DMS 273 (cell line): ENCODE measurements at regions not wholly inside any gene's neighbourhood (a gene's known extent, or its start where the extent isn't known, plus 50 kb on each side); places are given as distances from the start of the nearest gene placed in this dataset.
"Not testable (repeated sequence)": the region's sequence is repeated elsewhere in the genome, so short reads cannot be mapped to it uniquely, and the experiment has no call there.

Experiments
- DNase-seq: peaks from one replicate; lab custom pipeline; 2025; ENCODE audit not compliant: unreplicated experiment; lab: John Stamatoyannopoulos, UW

DNA sequence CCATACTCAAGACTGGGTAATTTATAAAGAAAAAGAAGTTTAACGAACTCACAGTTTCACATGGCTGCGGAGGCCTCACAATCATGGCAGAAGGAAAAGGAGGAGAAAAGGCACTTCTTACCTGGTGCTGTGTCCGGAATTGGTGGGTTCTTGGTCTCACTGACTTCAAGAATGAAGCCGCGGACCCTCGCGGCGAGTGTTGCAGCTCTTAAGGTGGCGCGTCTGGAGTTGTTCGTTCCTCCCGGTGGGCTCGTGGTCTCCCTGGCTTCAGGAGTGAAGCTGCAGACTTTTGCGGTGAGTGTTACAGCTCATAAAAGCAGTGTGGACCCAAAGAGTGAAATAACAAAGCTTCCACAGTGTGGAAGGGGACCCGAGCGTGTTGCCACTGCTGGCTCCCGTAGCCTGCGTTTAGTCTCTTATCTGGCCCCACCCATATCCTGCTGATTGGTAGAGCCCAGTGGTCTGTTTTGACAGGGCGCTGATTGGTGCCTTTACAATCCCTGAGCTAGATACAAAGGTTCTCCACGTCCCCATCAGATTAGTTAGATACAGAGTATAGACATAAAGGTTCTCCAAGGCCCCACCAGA lies 846.0 kb downstream of the CDH18 start:
- DNase-seq: not testable (repeated sequence)

DNA sequence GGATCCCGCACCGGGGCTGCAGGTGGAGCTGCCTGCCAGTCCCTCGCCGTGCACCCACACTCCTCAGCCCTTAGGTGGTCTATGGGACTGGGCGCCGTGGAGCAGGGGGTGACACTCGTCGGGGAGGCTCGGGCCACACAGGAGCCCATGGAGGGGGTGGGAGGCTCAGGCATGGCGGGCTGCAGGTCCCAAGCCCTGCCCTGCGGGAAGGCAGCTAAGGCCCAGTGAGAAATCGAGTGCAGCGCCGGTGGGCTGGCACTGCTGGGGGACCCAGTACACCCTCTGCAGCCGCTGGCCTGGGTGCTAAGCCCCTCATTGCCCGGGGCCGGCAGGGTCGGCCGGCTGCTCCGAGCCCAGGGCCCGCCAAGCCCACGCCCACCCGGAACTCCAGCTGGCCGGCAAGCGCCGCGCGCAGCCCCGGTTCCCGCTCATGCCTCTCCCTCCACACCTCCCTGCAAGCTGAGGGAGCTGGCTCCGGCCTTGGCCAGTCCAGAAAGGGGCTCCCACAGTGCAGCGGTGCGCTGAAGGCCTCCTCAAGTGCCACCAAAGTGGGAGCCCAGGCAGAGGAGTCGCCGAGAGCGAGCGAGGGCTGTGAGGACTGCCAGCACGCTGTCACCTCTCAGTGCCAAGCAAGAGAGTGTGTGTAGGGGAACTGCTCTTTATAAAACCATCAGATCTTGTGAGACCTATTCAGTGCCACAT lies 845.1 kb downstream of the CDH18 start:
- not testable (repeated sequence) for DNase-seq

DNA sequence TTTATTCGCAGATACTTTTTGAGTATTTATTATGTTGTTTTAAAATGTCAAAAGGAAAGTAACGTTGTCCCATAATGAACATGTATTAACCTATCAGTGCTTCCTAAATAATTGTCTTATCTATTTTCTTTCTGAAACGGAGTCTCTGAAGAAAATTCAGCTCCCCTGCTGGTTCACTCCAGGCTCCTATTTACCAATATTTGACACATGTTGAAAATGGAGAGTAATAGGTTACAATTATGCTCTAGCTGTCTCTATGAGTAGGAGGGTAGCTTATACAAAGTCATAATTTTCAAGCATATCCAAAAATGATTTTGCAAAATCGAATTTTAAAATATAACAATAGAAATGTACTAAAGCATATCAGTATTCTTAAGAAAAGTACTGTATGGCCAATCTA lies 844.1 kb downstream of the CDH18 start:
- no peak for DNase-seq

DNA sequence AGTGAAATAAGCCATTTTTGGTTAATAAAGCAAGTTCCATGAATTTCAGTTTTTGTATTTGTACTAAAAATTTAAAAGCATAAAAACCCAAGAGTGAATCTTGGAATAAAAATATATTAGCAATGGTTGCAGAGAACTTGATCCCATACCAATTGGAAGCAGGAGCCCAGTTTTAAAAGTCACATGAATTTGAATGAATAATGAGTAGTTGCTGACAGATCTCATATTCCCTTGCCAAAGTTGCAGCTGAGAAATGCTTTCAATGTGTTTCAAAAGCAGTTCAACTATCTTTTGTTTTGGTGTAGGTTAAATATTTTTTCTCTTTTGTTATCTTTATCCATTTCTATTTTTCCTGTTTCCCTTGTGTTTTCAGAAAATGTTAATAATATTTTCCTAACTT lies 818.6 kb downstream of the CDH18 start:
- peak; percentile 59 for DNase-seq

DNA sequence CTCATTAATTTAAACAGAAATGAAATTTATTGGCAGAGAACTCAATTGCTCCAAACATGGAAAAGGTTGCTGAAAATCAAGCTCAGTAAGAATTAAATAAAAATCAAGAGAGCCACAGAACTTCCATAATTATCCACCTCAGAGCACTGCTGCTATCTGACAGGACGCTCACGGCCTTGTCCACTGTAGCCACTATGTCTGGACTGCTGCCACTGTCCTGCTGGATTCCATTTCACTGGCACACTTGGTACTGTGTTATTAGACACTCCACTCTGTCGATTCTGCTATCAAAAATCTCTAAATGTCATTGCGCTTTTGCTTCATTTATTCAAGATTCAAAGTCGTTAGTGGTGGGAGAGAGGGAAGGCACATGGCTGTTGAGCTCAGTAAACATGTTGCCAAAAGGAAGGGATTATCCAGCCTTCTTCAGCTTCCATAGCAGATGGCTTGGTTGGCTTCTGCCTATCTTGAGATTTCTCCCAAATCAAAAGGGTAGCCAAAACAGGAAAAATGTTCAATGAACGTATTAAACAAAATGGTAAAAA lies 815.0 kb downstream of the CDH18 start:
- DNase-seq: peak; percentile 56

DNA sequence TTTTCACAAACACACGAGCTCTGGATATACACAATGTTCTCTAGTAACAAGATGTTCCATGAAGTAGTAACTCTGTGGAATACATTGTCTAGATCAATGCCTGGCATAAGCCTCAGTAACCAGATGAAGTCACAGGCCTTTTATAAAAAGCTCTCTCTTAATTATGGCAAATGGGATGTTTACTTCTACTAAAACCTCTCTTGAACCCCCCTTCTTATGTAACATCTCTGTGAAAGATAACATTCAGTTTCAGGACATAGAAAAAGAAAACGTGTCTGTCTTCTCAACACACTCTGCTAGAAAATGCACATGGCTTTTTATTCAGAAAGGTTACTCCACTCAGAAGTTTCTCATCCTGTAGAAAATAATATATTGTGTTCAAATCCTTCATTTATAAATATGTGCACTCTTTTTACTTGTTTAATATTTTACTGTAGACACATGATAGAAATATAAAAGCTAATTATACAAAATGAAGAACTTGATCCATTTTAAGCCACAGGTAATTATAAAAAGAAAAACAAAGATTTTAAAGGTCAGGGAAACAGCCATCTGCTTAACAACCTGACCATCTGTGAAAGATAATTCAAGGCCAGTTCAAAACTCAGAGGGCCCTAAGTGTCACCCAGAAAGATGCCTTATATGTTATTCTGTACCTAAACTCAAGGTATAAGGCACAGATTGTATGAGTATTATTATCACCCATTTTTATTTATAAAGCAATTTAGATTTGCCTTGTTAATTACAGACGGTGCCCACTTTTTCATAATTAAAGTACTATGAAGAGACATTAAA lies 812.0 kb downstream of the CDH18 start:
- peak; percentile 90 for DNase-seq

DNA sequence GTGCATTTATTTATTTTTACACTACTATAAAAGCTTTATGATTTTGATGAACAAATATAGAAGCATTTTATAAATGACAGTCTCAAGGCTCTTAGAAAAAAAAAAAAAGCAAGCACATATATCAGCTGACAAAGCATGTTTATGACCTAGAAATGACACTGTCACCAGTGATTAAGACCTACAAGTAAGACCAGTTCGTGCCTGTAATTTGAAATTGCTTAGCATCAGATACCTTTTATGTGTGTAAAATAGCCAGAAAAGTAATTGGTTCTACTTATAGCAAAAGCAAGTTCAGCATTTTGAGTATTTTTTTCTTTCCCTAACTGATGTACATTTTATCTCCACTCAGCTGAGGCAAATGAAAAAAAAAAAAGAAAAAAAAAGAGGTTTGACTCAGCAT lies 808.4 kb downstream of the CDH18 start:
- peak; percentile 35 for DNase-seq

DNA sequence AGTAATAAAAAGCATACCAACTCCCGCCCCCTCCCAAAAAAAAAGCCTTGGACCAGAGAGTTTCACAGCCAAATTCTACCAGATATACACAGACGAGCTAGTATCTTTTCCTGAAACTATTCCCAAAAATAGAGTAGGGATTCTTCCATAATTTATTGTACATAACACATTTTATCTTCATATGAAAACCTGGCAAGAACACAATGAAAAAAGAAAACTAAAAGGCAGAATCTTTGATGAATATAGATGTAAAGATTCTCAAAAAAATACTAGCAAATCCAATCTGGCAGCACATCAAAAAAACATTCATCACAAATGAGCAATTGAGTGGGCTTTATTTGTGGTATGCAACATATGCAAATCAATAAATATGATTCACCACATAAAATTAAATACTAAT lies 798.8 kb downstream of the CDH18 start:
- DNase-seq: no peak

DNA sequence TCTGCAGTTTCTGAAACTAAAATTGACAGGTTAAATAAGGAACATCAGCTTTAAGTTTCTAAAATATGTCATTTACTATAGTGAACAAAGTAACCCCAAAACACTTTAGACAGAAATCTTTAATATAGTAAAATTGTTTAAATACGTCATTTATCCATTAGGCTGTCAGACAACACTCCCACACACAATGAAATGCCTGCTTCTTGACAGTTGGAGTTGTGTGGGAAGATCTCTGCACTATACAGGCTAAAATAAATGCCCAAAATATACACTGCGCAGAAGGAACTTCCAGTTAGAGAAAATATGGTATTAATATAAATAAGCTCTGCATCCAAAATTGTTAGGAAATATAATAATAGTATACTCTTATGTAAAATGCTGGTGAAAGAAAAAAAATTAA lies 794.4 kb downstream of the CDH18 start:
- no peak for DNase-seq

DNA sequence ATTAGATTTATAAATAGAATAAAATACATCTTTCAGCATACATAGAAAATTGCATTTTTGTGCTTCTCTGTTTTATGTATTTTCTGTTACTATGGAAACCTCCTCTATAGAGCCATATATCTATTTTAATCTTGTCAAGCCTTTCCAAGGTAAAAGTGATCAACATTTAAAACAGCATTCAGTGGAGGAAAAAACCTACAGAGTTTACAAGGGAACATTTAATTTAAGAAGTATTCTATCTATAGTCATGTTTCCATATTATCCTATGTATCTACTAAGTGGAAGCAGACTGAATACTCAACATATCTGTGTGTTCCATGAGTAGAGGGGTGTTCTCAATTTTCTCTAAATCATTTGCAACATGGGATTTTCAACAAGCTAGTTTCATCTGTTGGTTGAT lies 791.4 kb downstream of the CDH18 start:
- no peak for DNase-seq

DNA sequence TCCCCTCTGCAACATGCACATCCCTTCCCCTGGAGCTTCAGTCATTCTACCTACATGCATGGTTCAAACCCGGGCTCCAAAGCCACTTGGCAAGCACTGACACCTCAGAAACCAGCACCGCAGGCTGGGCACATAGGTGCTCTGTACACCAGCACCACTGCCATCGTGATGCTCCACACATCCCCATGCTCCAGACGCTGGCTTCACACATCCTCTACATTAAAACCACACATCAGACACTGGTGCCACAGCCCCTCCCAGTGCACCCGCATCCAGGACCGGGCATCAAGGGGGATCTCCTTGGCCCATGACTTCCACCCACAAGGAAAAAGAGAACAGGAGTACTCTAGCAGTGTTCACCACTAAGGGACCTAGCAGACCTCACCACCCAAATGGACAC lies 787.7 kb downstream of the CDH18 start:
- no peak for DNase-seq

DNA sequence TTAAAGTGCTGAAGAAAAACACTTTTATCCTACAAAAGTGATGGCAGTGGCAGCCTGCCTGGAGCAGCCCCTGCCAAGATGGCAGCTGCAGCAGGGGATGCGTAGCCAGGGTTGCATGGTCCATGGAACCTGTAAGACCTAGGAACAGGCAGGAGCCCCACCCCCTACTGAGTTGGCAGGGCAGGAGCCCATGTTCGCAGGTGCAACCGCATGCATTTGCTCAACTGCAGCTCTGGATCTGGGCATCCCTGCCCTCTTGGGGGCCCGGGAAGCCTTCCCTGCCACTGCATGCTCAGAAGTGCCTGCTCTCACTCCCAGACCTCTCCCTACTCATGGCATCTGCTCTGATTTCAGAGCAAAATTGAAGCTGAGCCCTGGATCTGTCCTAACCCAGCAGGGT lies 779.6 kb downstream of the CDH18 start:
- DNase-seq: no peak

DNA sequence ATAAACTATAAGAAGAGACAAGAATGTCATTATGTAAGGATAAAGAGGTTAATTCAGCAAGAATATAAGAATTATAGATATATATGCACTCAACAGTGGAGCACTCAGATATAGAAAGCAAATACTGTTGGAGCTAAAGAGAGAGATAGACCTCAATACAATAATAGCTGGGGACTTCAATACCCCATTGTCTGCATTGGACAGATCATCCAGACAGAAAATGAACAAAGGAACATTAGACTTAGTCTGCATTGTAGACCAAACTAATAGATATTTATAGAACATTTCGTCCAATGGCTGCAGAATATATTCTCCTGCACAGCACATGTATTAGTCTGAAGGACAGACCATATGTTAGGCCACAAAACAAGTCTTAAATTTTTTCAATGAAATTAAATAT lies 777.1 kb downstream of the CDH18 start:
- no peak for DNase-seq

DNA sequence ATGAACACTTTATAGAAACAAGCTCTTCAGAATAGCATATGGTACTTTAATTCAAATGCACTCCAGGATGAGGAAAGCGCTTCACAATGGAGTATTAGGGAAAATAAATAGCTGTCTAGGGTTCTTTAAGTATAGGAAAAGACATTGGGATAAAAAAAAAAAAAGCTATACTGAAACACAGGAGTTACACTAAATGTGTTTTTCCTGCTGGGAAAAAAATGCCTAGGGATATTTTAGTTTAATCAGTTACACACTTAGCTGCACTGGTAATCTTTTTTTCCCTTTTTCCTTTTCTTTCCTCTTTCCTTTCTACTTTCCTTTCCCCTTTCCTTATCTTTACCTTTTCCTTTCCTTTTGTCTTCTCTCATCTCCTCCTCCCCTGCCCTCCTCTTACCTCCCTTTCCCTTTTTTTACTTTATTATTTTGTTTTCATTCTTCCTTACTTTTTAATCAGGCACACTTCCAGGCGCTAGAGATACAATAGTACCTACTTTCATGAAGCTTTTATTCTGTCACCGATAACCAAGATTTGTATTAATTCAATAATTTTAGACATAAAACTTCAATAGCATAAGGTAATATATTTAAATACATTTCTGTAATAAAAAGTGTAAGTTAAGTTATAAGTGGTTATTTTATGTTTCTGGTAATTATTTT lies 758.7 kb downstream of the CDH18 start:
- DNase-seq: no peak

DNA sequence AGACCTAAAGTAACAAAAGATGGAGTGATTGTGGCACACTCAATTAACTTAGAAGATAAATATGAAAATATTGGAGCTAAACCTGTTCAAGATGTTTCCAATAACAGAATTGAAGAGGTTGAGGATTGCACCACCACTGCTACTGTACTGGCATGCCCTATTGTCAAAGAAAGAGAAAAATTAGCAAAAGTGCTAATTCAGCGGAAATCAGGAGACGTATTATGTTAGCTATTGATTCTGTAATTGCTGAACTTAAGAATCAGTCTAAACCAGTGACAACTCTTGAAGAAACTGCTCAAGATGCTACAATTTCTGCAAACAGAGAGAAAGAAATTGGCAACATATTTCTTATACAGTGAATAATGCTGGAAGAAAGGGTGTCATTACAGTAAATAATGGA lies 754.4 kb downstream of the CDH18 start:
- DNase-seq: no peak

DNA sequence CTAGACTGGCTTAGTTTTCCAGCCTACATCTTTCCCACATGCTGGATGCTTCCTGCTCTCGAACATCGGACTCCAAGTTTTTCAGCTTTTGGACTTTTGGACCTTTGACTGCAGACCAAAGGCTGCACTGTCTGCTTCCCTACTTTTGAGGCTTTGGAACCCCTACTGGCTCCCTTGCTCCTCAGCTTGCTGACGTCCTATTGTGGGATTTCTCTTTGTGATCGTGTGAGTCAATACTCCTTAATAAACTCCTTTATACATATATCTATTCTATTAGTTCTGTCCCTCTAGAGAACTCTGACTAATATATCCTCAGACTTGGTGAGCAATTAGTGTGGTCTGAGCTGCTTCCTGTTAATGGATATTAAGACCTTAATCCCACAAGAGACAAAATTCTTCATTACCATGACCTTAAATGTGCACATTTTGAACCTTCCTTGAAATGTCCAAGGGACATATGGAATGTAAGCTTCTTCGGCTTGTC lies 752.9 kb downstream of the CDH18 start:
- DNase-seq: no peak

DNA sequence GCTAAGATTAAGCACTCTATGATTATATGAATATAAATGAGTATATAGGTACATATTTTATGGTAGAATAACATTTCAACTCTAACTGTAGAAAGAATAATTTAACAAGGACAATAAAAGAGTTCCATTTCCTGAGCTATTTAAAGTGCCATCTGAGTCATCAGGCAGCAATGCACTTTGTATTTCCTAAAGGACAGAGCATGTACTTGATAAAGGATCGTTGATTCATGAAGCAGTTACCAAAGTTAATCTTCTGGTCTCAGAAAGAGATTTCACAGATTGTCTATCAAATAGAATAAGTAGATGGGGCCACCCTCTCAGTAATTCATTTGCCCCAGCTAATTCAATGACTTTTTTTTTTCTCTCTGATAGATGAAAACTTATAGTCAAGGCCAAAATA lies 747.8 kb downstream of the CDH18 start:
- no peak for DNase-seq

DNA sequence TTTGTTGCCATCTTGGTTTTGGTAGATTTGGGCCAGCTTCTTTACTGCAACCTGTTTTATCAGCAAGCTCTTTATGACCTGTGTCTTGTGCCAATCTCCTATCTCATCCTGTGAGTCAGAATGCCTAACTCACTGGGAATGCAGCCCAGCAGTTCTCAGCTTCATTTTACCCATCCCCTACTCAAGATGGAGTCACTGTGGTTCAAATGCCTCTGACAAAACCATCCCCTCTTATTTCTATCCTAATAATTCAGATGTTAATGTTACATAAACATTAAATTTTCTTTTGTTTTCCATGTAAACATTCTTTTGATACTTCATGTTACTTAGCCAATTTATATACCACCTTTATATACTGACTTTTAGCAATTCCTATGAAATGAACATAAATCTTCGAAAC lies 746.3 kb downstream of the CDH18 start:
- DNase-seq: peak; percentile 5

DNA sequence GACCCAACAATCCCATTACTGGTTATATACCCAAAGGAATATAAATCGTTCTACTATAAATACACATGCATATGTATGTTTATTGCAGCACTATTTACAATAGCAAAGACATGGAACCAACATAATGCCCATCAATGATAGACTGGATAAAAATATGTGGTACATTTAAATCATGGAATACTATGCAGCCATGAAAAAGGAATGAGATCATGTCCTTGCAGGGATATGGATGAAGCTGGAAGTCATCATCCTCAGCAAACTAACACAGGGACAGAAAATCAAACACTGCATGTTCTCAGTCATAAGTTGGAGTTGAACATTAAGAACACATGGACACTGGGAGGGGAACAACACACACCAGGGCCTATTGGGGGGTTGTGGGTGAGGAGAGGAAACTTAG lies 741.8 kb downstream of the CDH18 start:
- not testable (repeated sequence) for DNase-seq

DNA sequence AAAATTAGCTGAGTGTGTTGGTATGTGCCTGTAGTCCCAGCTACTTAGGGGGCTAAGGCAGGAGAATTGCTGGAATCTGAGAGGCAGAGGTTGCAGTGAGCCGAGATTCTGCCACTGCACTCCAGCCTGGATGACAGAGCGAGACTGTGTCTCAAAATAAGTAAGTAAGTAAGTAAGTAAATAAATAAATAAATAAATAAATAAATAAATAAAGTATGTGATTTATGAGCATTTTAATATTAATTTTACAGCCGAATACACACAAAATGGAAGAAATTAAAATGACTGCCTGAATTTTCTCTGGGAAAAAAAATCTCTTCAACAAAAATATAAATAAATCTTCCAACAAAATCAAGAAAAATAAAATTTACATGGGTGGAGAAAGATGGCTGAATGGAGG lies 740.7 kb downstream of the CDH18 start:
- DNase-seq: no peak

DNA sequence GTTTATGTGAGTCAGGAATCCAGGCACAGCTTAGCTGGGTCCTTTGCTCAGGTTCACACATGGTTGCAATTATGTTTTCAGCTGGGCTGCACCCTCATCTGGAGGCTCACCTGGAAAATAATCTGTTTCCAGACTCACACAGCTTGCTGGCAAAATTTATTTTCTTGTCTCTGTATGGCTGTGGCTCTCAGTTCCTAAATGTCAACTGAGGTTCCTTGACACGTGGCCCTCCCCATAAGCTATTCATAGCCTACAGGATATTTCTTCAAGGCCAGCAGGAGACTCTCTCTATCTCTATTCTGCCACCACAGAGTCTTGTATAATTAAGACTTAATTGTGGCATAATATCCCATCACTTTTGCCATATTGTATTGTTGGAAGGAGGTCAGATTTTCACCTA lies 732.0 kb downstream of the CDH18 start:
- peak; percentile 32 for DNase-seq
